Fibroblast of skin of scalp (primary cell): ENCODE measurements at regions not wholly inside any gene's neighbourhood (a gene's known extent, or its start where the extent isn't known, plus 50 kb on each side); places are given as distances from the start of the nearest gene placed in this dataset.

ENCODE experiments used
- DNase-seq: peaks from one replicate; pipeline ENCODE4 v3.0.0-alpha.2; 2013

DNA sequence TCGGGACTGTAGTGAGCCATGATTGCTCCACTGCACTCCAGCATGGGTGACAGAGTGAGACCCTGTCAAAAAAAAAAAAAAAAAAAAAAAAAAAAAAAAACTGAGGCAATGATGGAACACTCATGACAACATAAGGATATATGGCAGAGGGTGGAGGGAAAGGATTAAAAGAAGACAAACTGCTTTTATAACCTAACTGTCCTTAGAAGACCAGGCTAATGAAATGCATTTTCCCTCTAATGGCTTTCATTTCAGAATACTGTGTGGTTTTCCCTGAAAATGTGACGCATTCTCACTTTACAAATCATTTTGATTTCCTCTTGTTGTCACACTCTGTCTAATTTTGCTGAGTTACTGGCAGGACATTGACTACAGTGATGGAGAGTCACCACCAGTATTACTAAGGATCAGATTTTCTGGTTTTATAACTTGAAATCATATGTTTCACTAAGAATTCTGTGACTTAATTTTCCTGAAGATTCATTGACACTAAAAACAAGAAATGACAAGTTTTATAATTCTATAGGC lies 137.6 kb upstream of the SSTR1 start:
- no peak for DNase-seq

DNA sequence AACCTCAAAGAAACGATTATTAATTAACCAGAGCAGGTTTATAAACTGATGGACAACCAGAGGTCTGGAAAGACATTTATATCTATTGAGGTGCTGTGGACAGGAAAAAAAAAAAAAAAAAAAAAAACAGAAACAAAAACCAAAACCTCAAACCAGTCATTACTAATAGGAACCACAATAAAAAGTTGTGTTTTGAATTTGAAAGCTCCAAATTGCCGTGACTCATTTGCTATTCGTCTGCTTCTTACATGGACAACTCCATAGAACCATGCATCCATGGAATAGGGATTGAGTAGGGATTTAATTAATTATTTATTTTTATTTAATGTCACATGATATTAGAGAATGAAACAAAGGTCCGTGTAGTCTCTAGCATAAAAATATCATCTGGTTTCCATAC lies 134.1 kb upstream of the SSTR1 start:
- peak; percentile 22 for DNase-seq

DNA sequence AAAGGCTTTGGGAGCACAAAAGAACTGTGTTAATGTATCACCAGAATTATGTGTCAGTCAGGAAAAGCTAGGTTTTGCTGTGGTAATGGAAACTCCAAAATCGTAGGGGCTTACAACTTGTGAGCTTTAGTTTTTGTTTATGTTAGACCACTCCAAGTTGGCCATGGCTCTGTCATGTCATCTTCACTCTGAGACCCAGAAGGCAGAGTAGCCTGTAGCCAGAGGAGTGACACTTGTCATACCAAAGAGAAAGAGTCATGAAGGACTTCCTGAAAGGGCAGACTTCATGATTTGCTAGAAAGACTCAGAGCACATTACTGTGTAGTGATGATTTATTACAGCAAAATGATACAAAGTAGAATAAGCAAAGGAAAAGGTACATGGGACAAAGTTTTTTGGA lies 133.6 kb upstream of the SSTR1 start:
- no peak for DNase-seq

GRCh38 chr14:38074754-38075153 lies 132.9 kb upstream of the SSTR1 start:
- no peak for DNase-seq

- DNase-seq = no peak
These were observed 129.3 kb upstream of the SSTR1 start for GRCh38 chr14:38078393-38078792.

- DNase-seq = peak; percentile 18
These were observed 128.4 kb upstream of the SSTR1 start for GRCh38 chr14:38079268-38079667.

- DNase-seq = no peak
These were observed 127.8 kb upstream of the SSTR1 start for GRCh38 chr14:38079886-38080285.

DNA sequence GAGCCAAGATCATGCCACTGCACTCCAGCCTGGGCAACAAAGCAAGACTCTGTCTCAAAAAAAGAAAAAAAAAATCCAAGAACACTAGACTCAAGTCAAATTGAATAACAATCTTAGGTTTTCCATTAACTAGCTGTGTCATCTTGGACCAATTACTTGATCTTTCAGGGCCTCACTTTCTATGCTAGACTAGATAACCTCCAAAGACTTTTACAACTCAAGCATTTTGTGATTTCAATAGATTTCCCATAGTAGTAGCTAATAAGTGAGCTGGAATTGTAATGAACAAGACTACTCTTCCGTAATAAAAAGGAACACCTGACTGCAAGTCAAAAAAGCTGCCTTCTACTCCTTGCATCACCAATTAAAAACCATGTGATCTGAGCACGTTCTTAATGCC lies 127.0 kb upstream of the SSTR1 start:
- DNase-seq = no peak

GRCh38 chr14:38083039-38083438 lies 124.7 kb upstream of the SSTR1 start:
- no peak for DNase-seq

DNA sequence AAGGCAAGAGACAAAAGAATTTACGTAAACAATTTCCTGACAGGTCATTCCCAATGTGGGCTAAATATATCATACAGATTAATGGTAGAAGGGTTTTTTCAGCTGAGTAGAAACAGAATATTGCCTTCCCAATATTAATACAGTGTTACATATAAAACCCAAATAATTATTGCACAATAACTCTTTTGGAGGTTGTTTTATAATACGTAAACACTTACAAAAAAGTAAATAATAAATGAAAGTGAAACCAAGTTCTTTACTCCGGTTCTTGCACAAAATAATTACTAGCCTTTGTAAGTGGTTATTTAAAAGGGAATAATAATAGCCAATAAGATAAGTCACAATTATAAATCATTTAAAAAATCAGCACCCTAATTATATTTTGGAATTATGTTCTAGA lies 118.6 kb upstream of the SSTR1 start:
- no peak for DNase-seq

DNA sequence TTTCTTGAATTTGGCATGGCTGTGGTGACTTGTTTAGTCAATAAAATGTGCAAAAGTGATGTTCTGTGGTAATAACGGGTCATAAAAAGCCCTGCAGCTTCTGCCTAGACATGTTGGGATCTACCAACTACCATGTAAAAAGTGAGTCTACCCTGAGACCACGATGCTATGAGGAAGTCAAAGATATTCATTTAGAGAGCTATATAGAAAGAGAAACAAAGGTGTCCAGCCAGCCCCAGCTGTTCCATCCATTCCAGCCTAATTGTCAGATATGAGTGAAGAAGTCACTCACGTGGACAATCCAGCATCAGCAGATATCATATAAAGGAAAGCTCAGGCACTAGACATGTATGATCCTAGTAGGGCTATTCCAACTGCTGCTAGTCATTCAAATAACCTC lies 117.2 kb upstream of the SSTR1 start:
- no peak for DNase-seq

- peak; percentile 88 for DNase-seq
These were observed 109.4 kb upstream of the SSTR1 start for GRCh38 chr14:38098074-38098836.

- DNase-seq = no peak
These were observed 106.0 kb upstream of the SSTR1 start for GRCh38 chr14:38101679-38102078.

- DNase-seq = no peak
These were observed 104.0 kb upstream of the SSTR1 start for GRCh38 chr14:38103542-38104225.

DNA sequence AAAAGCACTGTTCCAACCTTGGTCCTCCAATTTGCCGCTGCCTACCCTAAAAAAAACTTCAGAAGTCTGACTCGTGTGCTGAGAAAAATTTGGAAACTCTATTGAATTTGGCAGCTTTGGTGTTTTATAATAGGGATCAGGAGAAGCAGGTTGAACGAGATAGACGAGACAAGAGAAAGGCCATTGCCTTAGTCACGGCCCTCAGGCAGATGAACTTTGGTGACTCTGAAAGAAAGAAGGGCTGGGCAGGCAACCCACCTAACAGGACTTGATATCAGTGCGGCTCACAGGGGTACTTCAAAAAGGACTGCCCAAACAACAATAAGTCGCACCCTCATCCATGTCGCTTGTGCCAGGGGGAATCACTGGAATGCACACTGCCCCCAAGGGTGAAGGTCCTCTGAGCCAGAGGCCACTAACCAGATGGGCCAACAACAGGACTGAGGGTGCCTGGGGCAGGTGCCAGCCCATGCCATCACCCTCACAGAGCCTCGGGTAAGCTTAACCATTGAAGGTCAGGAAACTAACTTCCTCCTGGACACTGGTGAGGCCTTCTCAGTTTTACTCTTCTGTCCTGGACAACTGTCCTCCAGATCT lies 102.5 kb upstream of the SSTR1 start:
- DNase-seq = no peak

DNA sequence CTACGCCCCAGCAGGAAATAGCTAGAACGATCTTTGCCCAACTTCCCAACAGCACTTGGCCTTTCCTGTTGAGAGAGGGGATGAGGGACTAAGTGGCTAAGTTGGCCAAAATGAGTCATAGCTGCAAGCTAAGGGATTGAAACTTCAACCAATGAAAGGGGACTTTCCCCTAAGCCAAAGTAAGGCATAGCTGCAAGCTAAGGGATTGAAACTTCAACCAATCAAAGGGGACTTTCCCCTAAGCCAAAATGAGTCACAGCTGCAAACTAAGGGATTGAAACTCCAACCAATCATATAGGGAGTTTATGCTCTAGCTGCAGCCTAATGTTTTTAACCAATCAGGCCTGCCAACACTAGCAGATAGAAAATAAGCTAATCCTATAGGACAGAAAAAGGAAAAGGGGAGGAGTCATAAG lies 100.5 kb upstream of the SSTR1 start:
- no peak for DNase-seq

- peak; percentile 68 for DNase-seq
These were observed 99.0 kb upstream of the SSTR1 start for GRCh38 chr14:38108681-38109080.

GRCh38 chr14:38110258-38110657 lies 97.4 kb upstream of the SSTR1 start:
- no peak for DNase-seq

DNA sequence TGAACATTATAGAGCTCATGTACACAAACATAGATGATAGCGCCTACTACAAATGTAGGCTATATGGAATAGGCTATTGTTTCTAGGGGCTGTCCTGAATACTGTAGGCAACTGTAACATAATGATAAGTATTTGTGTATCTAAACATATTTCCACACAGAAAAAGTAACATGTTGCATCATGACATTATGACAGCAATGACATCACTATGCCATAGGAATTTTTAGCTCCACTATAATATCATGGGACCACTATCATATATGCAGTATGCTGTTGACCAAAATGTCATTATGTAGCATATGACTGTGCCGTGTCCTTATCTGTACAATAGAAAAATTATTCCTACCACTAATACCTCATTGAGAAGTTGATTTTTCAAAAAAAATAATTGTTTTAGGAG lies 96.7 kb upstream of the SSTR1 start:
- DNase-seq = no peak

GRCh38 chr14:38113546-38113945 lies 94.2 kb upstream of the SSTR1 start:
- DNase-seq = no peak

DNA sequence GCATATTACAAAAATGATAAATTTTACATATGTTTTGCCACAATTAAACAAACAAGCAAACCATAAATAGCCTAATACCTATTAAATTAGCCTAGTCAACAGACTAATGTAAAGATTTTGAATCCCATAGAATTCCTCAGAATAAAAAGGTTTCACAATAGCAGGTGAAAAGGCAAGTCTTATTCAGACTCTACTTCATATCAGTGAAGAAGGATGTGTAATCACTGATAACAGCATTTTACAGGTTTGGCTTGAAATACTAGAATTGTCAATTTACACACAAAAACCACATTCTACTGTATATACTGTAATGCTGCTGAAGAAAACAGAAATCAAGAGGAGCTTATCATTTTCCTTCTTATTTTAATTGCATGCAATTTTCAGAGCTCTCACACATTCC lies 90.8 kb upstream of the SSTR1 start:
- no peak for DNase-seq

GRCh38 chr14:38120109-38120508 lies 87.6 kb upstream of the SSTR1 start:
- DNase-seq = no peak

DNA sequence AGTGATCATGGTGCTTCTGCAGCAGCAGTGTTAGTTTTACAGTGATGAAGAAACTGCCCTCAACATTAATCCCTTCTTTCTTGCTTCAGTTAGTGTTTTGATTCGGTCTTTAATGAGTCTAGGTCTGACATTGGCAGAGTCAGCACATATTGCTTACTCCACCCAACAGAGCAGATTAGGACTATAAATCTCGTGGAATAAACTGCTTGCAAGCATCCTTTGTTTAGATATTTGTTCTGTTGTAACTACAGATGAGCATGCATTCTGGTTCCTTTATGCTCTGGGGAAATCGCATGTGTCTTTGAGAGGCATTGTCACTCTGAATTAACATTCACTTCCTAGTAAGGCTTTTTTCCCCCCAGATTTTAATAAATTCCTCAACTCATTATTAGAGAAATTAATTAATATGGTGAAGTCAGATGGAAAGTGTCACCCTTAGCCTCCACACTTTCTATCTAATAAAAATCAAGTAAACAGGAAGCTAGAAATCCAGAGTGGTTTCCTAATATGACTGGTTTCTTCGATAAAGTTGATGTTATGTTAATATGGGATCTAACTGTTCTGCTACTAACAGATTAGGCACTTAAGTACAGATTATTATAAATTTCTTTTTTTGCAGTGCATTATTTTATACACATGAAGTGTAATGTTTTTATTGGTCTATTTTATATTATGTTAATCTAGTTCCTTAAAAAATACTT lies 86.2 kb upstream of the SSTR1 start:
- no peak for DNase-seq
